GM12891 (cell line): ENCODE measurements at regions not wholly inside any gene's neighbourhood (a gene's known extent, or its start where the extent isn't known, plus 50 kb on each side); places are given as distances from the start of the nearest gene placed in this dataset.

Experiments used
- DNase-seq: peaks from one replicate; pipeline ENCODE4 v3.0.0; 2011; ENCODE audit warnings: low spot score; ENCODE audit not compliant: insufficient read length
- FAIRE-seq: peaks from 2 replicates; lab custom pipeline; 2011; peaks lifted over from hg19 to GRCh38; lab: Jason Lieb, UNC
- PAX5 ChIP-seq: IDR thresholded peaks from 2 replicates; pipeline ENCODE4 v1.6.1; 2011; ENCODE audit warnings: low read length, moderate library complexity, mild to moderate bottlenecking; ENCODE audit not compliant: insufficient read depth, severe bottlenecking
- POLR2A ChIP-seq: IDR thresholded peaks from 2 replicates; pipeline ENCODE4 v1.6.1; 2011; ENCODE audit warnings: low read depth, low read length, control low read depth
- POLR2AphosphoS5 ChIP-seq: IDR thresholded peaks from 2 replicates; pipeline ENCODE4 v1.6.1; 2011; ENCODE audit warnings: low read depth, low read length, control low read depth
- POU2F2 ChIP-seq: IDR thresholded peaks from 2 replicates; pipeline ENCODE4 v1.6.1; 2011; ENCODE audit warnings: low read depth, mild to moderate bottlenecking, control low read depth, low read length, moderate library complexity
- SPI1 ChIP-seq: IDR thresholded peaks from 2 replicates; pipeline ENCODE4 v1.6.1; 2011; ENCODE audit warnings: low read depth, low read length, control low read depth
- TAF1 ChIP-seq: IDR thresholded peaks from 2 replicates; pipeline ENCODE4 v1.6.1; 2011; ENCODE audit warnings: low read depth, low read length, control low read depth

DNA sequence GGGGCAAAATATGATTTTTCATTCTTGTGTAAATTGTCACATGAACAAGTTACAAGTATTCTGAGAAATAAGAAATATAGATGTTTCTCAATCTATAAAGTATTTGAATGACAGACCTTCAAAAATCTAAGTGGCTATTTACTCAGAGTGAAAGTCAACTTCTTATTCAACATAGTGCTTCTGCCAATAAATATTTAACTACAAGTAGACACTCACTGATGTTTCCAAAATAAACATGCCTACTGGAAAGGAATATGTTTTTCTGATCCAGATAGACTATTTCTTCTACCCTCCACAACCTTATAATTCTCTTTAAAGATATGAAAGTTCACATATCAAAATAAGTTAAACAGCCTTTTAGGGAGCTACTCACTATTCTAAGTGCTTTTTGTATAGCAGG is 296.3 kb downstream of the DSC3 start:
- no peak for DNase-seq
- TF ChIP-seq POLR2A (no peak), POU2F2 (no peak), PAX5 (no peak), SPI1 (no peak)
- no peak for FAIRE-seq

DNA sequence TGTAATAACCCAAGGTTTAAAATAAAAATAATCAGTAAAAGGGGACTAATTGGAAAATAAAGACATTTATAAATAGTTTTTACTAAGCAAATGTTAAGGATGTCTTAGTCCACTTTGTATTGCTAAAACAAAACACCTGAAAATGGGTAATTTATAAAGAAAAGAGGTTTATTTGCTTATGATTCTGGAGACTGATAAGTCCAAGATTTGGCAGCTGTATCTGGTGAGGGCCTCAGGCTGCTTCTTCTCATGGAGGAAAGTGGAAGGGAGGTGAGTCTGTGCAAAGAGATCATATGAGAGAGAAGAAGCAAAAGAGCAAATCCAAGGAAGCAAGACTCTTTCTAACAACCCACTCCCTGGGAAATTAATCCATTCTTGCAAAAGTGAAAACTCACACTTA is 299.5 kb downstream of the DSC3 start:
- no peak for FAIRE-seq
- no peak for TF ChIP-seq TAF1
- TF ChIP-seq POLR2A, result no peak
- no peak for TF ChIP-seq SPI1
- no peak for TF ChIP-seq POLR2AphosphoS5
- no peak for TF ChIP-seq PAX5
- TF ChIP-seq POU2F2, result no peak
- no peak for DNase-seq

DNA sequence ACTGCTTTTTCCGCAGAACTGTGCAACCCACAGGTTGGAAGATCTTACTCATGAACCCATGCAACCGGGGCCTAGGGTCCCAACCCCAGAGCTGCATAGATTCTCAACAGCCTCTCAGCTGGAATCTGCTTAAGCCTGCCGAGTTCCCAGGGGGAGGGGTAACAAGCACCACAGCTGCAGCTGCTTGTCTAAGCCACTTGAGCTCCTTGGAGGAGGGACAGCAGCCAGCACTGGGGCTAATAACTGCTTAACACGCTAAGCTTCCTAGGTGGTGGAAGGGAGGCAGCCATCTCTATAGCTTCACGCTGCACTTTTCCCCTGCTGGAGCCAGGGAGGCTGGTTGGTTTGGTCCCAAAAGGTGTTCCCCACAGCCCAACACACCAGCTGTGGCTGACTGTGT is 311.6 kb downstream of the DSC3 start:
- FAIRE-seq (no peak), DNase-seq (no peak)
- TF ChIP-seq POLR2AphosphoS5 (no peak), TAF1 (no peak), POLR2A (no peak), SPI1 (no peak), PAX5 (no peak), POU2F2 (no peak)

DNA sequence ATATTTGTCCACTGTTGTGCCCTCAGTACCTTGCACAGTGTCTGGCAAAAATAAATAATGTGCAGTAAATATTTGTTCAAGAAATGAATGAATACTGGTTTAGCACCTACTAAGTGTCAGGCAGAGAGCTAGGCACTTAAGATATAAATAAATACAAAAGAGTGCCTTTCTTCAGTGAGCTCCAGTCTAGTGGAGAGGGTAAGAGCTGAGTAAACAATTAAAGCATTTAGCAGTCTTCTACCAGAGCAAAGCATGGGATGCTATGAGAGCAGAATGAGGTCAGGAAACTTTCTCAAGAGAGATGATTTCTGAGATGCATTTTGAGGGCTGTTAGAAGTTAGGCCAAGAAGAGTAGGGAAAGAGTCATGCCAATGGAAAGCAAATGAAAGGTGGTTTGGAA is 314.7 kb downstream of the DSC3 start:
- FAIRE-seq, result no peak
- TF ChIP-seq TAF1, result no peak
- no peak for DNase-seq

DNA sequence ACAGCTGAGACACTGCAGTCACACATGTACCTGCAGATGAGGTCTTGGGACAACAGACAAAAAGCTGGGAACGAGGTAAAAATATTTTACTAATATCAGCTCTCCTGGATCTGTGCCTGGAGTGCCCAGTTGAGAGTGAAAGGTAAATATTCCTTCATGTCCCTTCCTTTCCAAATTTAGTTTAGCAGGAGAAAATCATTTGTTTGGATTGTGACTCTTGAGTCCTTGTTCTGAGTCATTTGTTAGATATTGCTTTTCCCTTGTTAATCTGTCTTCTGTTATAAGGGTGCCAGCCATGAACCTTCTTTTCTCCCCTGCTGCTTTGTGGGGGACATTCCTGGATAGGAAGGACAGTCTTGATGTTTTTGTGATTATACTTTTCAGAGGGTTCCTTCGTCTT is 329.2 kb downstream of the DSC3 start:
- DNase-seq, result no peak
- TF ChIP-seq TAF1, result no peak
- no peak for TF ChIP-seq SPI1
- TF ChIP-seq POLR2A, result no peak
- TF ChIP-seq POU2F2, result no peak
- no peak for TF ChIP-seq PAX5
- no peak for TF ChIP-seq POLR2AphosphoS5
- no peak for FAIRE-seq

DNA sequence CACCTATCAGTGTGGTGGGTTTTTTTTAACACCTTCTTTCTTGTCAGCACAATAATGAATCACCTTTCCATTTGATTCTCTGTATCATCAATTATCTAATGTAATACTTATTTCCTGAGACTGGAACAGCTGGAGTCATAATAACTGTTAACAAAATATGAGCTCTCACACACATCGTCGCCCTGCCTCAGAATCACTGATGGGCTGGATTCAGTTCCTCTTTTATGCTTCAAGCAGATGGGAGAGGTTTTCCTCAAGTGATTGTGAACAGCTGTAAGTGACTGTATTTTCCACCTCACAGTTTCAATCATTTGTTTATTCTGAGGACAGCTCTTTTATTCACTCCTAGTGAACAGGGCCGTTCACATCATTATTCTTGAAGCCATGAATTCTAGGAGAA is 330.2 kb downstream of the DSC3 start:
- peak; percentile 5 for DNase-seq
- TF ChIP-seq PAX5 (no peak), SPI1 (peak; percentile 99)
- peak; percentile 33 for FAIRE-seq

DNA sequence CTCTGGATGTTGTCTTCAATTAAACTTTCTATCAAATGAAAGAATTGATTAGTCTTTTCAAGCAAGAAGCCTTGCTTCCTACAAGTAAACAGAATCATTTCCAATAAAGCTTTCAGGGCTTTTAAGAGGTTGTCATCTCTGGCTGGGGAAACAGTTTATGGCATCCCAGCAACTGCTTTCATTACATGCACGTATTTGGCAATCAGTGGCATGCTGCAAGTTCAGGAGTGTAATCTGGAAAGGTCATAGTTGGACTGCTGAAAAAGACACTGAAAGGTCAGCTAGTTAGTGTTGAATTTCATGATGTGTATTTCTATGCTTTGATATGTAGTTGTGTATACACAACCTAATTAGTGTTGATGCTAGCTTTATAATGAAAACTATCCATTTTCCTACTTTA is 332.9 kb downstream of the DSC3 start:
- TF ChIP-seq TAF1, result no peak
- no peak for TF ChIP-seq PAX5
- no peak for TF ChIP-seq POLR2A
- no peak for TF ChIP-seq SPI1
- TF ChIP-seq POU2F2, result no peak
- no peak for TF ChIP-seq POLR2AphosphoS5
- no peak for FAIRE-seq
- DNase-seq, result no peak

DNA sequence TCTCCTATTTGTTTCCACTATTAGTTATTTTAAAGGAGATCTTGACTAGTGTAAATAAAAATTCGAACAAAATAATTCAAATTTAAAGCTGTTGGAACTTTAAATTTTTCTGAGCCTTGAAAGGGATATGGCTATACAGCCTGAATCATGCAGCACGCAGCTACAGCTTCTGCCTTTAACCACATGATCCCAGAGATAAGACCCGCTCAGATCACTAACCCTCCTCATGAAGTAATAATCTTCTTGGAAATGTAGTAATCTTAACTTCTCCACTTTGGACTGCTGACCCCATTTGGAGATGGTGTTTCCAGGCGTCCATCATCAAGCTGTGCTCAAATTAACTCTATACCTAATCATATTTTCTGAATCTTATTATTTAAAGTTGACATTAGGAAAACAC is 336.6 kb downstream of the DSC3 start:
- FAIRE-seq (no peak), DNase-seq (no peak)
- TF ChIP-seq TAF1 (no peak), POLR2A (no peak), PAX5 (no peak), POU2F2 (no peak), POLR2AphosphoS5 (no peak), SPI1 (no peak)

DNA sequence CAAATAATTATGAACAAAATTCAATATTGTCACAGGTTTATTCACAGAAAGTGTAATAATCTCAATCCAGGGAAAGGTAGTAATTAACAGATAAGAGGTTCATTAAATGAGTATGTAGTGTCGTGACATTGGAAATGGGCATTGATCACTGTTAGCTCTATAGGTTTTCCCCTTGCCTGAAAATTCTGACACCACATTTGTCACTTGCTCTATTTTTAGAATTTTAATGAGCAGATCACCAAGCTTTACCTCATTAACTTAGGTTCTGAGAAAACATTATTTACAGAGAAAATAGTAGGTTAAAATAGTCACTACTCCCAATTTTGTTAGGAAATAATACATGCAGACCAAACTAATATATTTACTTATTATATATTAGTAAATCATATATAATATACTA is 344.0 kb downstream of the DSC3 start:
- no peak for FAIRE-seq
- no peak for DNase-seq
- TF ChIP-seq POLR2A (no peak), PAX5 (no peak), SPI1 (no peak), TAF1 (no peak), POLR2AphosphoS5 (no peak), POU2F2 (no peak)

DNA sequence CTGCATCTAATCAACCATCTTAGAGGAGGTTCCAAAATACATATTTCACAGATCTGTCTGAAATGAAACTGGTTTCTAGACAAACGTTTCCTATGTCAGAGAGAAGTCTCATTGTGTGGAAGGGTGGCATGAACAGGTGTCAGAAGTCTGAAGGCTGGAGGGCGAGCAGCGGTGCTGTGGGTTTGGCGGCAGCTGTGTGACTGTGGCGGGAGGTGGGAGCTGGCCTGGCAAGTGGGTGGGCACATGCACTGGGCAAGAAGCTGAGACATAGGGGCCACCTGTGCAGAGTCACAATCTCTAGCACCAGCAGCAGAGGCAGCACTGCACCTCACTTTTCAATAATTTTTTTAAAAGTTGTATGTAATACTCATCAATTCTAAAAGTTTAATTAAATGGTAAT is 346.3 kb downstream of the DSC3 start:
- no peak for FAIRE-seq
- DNase-seq, result no peak
- TF ChIP-seq SPI1 (no peak), POLR2AphosphoS5 (no peak), POLR2A (no peak), POU2F2 (no peak), PAX5 (no peak), TAF1 (no peak)

DNA sequence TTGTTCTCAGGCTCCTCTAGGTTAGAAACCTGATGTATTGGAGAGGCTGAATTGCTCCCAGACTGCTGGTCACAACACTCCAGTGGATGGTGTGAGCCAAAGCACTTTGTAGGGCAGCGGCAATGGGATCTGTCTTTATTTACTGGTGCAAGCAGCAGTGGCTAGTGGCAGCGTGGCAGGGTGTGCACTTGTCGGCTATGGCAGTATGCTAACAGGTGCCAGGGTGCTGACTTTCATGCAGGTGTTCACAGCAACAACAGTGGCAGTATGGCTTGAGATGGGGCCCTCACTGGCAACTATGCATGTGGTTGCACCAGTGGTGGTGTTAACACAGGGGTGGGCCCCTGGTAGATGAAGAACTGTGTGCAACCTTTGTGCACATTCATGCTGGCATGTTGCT is 347.8 kb downstream of the DSC3 start:
- FAIRE-seq, result no peak
- no peak for DNase-seq
- TF ChIP-seq POLR2A (no peak), TAF1 (no peak), POU2F2 (no peak), PAX5 (no peak), POLR2AphosphoS5 (no peak), SPI1 (no peak)
